HCT116 (cell line): ENCODE measurements at regions not wholly inside any gene's neighbourhood (a gene's known extent, or its start where the extent isn't known, plus 50 kb on each side); places are given as distances from the start of the nearest gene placed in this dataset.

Experiments used
- ATAC-seq: fragments of 200-7000 bp; cut with Tn5 transposase; 2 replicates; pipeline ENCODE4 v1.9.1; 2020; ENCODE audit warnings: mild to moderate bottlenecking, moderate library complexity
- BruUV-seq: library from RNA; stranded (reverse); fragments of 400-500 nt; replicated peaks from 2 replicates; lab custom pipeline; 2021; lab: Mats Ljungman, UMichigan
- CTCF ChIA-PET: fragments of 300-600 bp; sonication (Branson Sonifier 250); formaldehyde crosslinking; loops from one replicate; lab custom pipeline; 2021; ENCODE audit warnings: antibody characterized with exemption; lab: Charles Lee
- POLR2A ChIA-PET: fragments of 300-600, 350-600 bp; sonication (Branson Sonifier 250); formaldehyde crosslinking; loops from one replicate; lab custom pipeline; 2021; ENCODE audit warnings: antibody characterized with exemption; lab: Charles Lee
- RAD21 ChIA-PET, 2 experiments: fragments of 300-600 bp; sonication (Branson Sonifier 250); formaldehyde crosslinking; loops; one replicate each; lab custom pipeline; 2023; ENCODE audit warnings: low total read pairs in 2 of 2; ENCODE audit not compliant: uncharacterized antibody in 2 of 2, unreplicated experiment in 2 of 2, low non-redundant PET in 1 of 2; lab: Charles Lee
- DNase-seq: peaks from one replicate; pipeline ENCODE4 v3.0.0-alpha.2; 2010; ENCODE audit warnings: low read depth, low spot score
- H2AFZ ChIP-seq: fragments of 200-600 bp; shearing (Covaris generic), sonication (generic); 2 replicates; pipeline ENCODE4 v1.6.1; 2017; ENCODE audit warnings: low read depth, mixed run types, mixed read lengths, antibody characterized with exemption, low read length; ENCODE audit not compliant: poor library complexity, severe bottlenecking
- H3K27ac ChIP-seq: 2 replicates; pipeline ENCODE4 v1.5.1; 2012; ENCODE audit warnings: low read depth, low read length
- H3K27me3 ChIP-seq: fragments of 200-600 bp; sonication (generic); 2 replicates; pipeline ENCODE4 v1.6.1; 2016; ENCODE audit warnings: mixed run types, low read length, mixed read lengths; ENCODE audit not compliant: insufficient read depth
- H3K36me3 ChIP-seq, 2 experiments: fragments of 200-500 bp in 1 of 2; fragments of 200-600 bp in 1 of 2; sonication (Bioruptor generic) in 1 of 2; sonication (generic) in 1 of 2; 2 replicates each; pipeline versions ENCODE4 v1.5.1 to v1.6.1; 2014 to 2016; ENCODE audit warnings: low read length in 2 of 2, inconsistent platforms in 1 of 2, mixed read lengths in 1 of 2, mixed run types in 1 of 2; ENCODE audit not compliant: insufficient read depth in 2 of 2, control insufficient read depth in 1 of 2
- H3K4me1 ChIP-seq, 2 experiments: fragments of 200-600 bp in 1 of 2; sonication (generic) in 1 of 2; 2 replicates each; pipeline versions ENCODE4 v1.5.1 to v1.6.1; 2012 to 2017; ENCODE audit warnings: low read length in 2 of 2, inconsistent platforms in 1 of 2, mild to moderate bottlenecking in 1 of 2, mixed read lengths in 1 of 2, mixed run types in 1 of 2, moderate library complexity in 1 of 2; ENCODE audit not compliant: insufficient read depth in 2 of 2, control insufficient read depth in 1 of 2
- H3K4me2 ChIP-seq: fragments of 200-600 bp; sonication (generic); 2 replicates; pipeline ENCODE4 v1.6.1; 2017; ENCODE audit warnings: mixed run types, low read length, mixed read lengths
- H3K4me3 ChIP-seq, 2 experiments: fragments of 200-600 bp in 1 of 2; sonication (generic) in 1 of 2; replicated peaks in 1 of 2; 2 replicates each; pipeline ENCODE4 v1.5.1; 2011 to 2016; ENCODE audit warnings: low read length in 2 of 2, control low read depth in 1 of 2, low read depth in 1 of 2, mild to moderate bottlenecking in 1 of 2, mixed read lengths in 1 of 2, mixed run types in 1 of 2
- H3K79me2 ChIP-seq: fragments of 200-600 bp; sonication (generic); 2 replicates; pipeline ENCODE4 v1.6.1; 2017; ENCODE audit warnings: mild to moderate bottlenecking, mixed run types, low read length, moderate library complexity, mixed read lengths; ENCODE audit not compliant: insufficient read depth
- H3K9ac ChIP-seq: fragments of 200-600 bp; sonication (generic); 2 replicates; pipeline ENCODE4 v1.6.1; 2016; ENCODE audit warnings: low read length, mixed read lengths
- H3K9me2 ChIP-seq: fragments of 200-600 bp; sonication (generic), shearing (Covaris generic); 2 replicates; pipeline ENCODE4 v1.6.1; 2017; ENCODE audit warnings: mixed run types, mild to moderate bottlenecking, moderate library complexity; ENCODE audit not compliant: insufficient read depth
- H3K9me3 ChIP-seq, 2 experiments: fragments of 200-500 bp in 1 of 2; fragments of 200-600 bp in 1 of 2; sonication (Bioruptor generic) in 1 of 2; sonication (generic) in 1 of 2; 2 replicates each; pipeline ENCODE4 v1.6.1; 2014 to 2017; ENCODE audit warnings: low read length in 2 of 2, mixed read lengths in 2 of 2, inconsistent platforms in 1 of 2, low read depth in 1 of 2, mild to moderate bottlenecking in 1 of 2, mixed run types in 1 of 2, moderate library complexity in 1 of 2; ENCODE audit not compliant: control insufficient read depth in 1 of 2, insufficient read depth in 1 of 2
- H4K20me1 ChIP-seq: fragments of 200-600 bp; sonication (generic), shearing (Covaris generic); 2 replicates; pipeline ENCODE4 v1.6.1; 2017; ENCODE audit warnings: mixed run types, mild to moderate bottlenecking, moderate library complexity; ENCODE audit not compliant: insufficient read depth
- CBX3 ChIP-seq: IDR thresholded peaks from 2 replicates; pipeline ENCODE4 v1.6.1; 2012; ENCODE audit warnings: low read depth
- EGR1 ChIP-seq: IDR thresholded peaks from 2 replicates; pipeline ENCODE4 v1.6.1; 2012; ENCODE audit warnings: low read depth
- ELF1 ChIP-seq: IDR thresholded peaks from 2 replicates; pipeline ENCODE4 v1.6.1; 2012; ENCODE audit warnings: low read depth, borderline replicate concordance
- EZH2 ChIP-seq: fragments of 200-600 bp; sonication (generic); IDR thresholded peaks from 2 replicates; pipeline ENCODE4 v1.6.1; 2017; ENCODE audit warnings: antibody characterized with exemption, mixed run types
- FOSL1 ChIP-seq: IDR thresholded peaks from 2 replicates; pipeline ENCODE4 v1.6.1; 2012; ENCODE audit warnings: low read depth
- JUND ChIP-seq: IDR thresholded peaks from 2 replicates; pipeline ENCODE4 v1.6.1; 2012
- POLR2AphosphoS5 ChIP-seq: IDR thresholded peaks from 2 replicates; pipeline ENCODE4 v1.6.1; 2011; ENCODE audit warnings: mild to moderate bottlenecking, low read depth, low read length, moderate library complexity
- RAD21 ChIP-seq: IDR thresholded peaks from 2 replicates; pipeline ENCODE4 v1.6.1; 2012; ENCODE audit warnings: low read depth, mild to moderate bottlenecking
- SIN3A ChIP-seq: IDR thresholded peaks from 2 replicates; pipeline ENCODE4 v1.6.1; 2012; ENCODE audit warnings: low read depth
- SP1 ChIP-seq: IDR thresholded peaks from 2 replicates; pipeline ENCODE4 v1.6.1; 2012; ENCODE audit warnings: low read depth
- TCF7L2 ChIP-seq: IDR thresholded peaks from 2 replicates; pipeline ENCODE4 v1.7.0; 2011; ENCODE audit warnings: borderline replicate concordance, inconsistent platforms; ENCODE audit not compliant: insufficient read depth, insufficient read length; ENCODE audit errors: extremely low read depth
- intact Hi-C: fragments of 100-400 bp; cut with micrococcal nuclease; formaldehyde crosslinking; loops from 2 replicates; pipeline ENCODE4 v1.10.0; 2022
- TF ChIP-seq, protein P1 (sequence below), 3 experiments: fragments of 200-600 bp in 1 of 3; sonication (generic) in 1 of 3; IDR thresholded peaks in 2 of 3; conservative IDR thresholded peaks in 1 of 3; 2 replicates each; pipeline ENCODE4 v1.5.1; 2012 to 2017; ENCODE audit warnings: low read depth in 2 of 3, low read length in 2 of 3, antibody characterized with exemption in 1 of 3, borderline replicate concordance in 1 of 3, control low read depth in 1 of 3, mild to moderate bottlenecking in 1 of 3, mixed read lengths in 1 of 3, mixed run types in 1 of 3, moderate library complexity in 1 of 3; ENCODE audit not compliant: insufficient read depth in 1 of 3
- TF ChIP-seq, protein P2 (sequence below): IDR thresholded peaks from 2 replicates; pipeline ENCODE4 v1.6.1; 2012

DNA sequence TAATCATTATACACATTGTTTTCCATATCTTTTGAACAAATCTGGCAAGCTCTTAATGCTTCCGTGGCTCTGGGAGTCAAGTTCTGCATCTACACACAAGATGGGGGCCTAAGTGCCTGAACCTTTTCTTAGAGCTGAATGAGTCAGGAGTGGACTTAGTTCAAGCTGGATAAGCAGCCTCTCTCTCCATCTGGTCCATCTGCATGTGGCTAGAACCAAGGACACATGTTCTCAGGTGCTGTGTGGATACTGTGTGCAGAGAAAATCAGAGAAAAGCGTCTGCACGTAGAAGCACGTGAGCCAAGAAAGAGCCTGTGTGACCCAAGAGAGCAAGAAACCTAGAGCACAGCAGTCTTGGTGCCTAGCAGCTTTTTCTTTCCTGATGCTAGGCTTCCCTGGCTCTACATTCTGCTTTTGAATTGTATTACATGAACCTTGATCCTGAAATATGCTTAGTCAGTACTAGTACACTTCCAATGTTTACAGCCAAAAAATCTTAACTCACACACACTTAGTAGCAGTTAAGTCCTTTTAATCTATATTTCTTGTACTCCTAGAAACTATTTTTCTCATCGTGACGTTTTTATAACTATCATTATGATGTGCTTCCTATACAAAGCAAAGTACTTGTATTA lies 1798.9 kb downstream of the MAT2B start:
- RAD21 ChIA-PET = no interaction called here
- no peak overlapping the region for H3K4me2 ChIP-seq

More for the DNA sequence above, 1798.9 kb downstream of the MAT2B start:
- ChIA-PET POLR2A (no interaction called here), CTCF (no interaction called here)
- Histone ChIP-seq H3K9me2 (no peaks in the 10 kb centered on the region), H4K20me1 (no peaks in the 10 kb centered on the region), H3K79me2 (no peaks in the 10 kb centered on the region), H2AFZ (no peak overlapping the region), H3K27ac (no peak overlapping the region), H3K9ac (no peak overlapping the region), H3K27me3 (no peaks in the 10 kb centered on the region), H3K9me3 (peaks cover 0 to 21% of the 10 kb centered on the region in 2 experiments; a peak in 2 of 4 replicates), H3K4me3 (no peak overlapping the region), H3K4me1 (no peaks in the 10 kb centered on the region), H3K36me3 (no peaks in the 10 kb centered on the region)
- no TSS peak for BruUV-seq
- intact Hi-C loops = no loop called here
- DNase-seq (no peak), ATAC-seq (no peak)
- TF ChIP-seq TCF7L2 (no peak), EGR1 (no peak), FOSL1 (no peak), ELF1 (no peak), CBX3 (no peak), POLR2AphosphoS5 (no peak), SIN3A (no peak), RAD21 (no peak), EZH2 (no peak), JUND (no peak), SP1 (no peak)
- TF ChIP-seq, protein P1, sequence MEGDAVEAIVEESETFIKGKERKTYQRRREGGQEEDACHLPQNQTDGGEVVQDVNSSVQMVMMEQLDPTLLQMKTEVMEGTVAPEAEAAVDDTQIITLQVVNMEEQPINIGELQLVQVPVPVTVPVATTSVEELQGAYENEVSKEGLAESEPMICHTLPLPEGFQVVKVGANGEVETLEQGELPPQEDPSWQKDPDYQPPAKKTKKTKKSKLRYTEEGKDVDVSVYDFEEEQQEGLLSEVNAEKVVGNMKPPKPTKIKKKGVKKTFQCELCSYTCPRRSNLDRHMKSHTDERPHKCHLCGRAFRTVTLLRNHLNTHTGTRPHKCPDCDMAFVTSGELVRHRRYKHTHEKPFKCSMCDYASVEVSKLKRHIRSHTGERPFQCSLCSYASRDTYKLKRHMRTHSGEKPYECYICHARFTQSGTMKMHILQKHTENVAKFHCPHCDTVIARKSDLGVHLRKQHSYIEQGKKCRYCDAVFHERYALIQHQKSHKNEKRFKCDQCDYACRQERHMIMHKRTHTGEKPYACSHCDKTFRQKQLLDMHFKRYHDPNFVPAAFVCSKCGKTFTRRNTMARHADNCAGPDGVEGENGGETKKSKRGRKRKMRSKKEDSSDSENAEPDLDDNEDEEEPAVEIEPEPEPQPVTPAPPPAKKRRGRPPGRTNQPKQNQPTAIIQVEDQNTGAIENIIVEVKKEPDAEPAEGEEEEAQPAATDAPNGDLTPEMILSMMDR (IDR thresholded peaks at IDR 0.05 in 2 of 3, conservative IDR thresholded peaks at IDR 0.05 in 1 of 3; ENCODE audit: borderline replicate concordance in 1 of 3, insufficient read depth in 1 of 3, low read depth in 2 of 3, low read length in 2 of 3) = no peak
- TF ChIP-seq, protein P2, sequence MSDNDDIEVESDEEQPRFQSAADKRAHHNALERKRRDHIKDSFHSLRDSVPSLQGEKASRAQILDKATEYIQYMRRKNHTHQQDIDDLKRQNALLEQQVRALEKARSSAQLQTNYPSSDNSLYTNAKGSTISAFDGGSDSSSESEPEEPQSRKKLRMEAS = no peak
